OCI-LY1 (cell line): ENCODE measurements at regions not wholly inside any gene's neighbourhood (a gene's known extent, or its start where the extent isn't known, plus 50 kb on each side); places are given as distances from the start of the nearest gene placed in this dataset.

ENCODE experiments used
- H2AFZ ChIP-seq: fragments of 200-600 bp; sonication (generic), shearing (Covaris generic); 2 replicates; pipeline ENCODE4 v1.6.0; 2014; ENCODE audit warnings: antibody characterized with exemption, mild to moderate bottlenecking, low read length
- H3F3A ChIP-seq: fragments of 200-600 bp; sonication (generic), shearing (Covaris generic); 2 replicates; pipeline ENCODE4 v1.6.0; 2014; ENCODE audit warnings: mild to moderate bottlenecking, antibody characterized with exemption, low read length, moderate library complexity; ENCODE audit not compliant: insufficient read depth
- H3K27ac ChIP-seq: fragments of 200-600 bp; sonication (generic); 2 replicates; pipeline ENCODE4 v1.5.1; 2014; ENCODE audit warnings: low read length, mixed run types, mild to moderate bottlenecking, low read depth; ENCODE audit not compliant: poor library complexity, severe bottlenecking
- H3K27me3 ChIP-seq: fragments of 200-600 bp; sonication (generic); 2 replicates; pipeline ENCODE4 v1.6.0; 2014; ENCODE audit warnings: antibody characterized with exemption, mild to moderate bottlenecking, low read length, moderate library complexity; ENCODE audit not compliant: insufficient read depth
- H3K36me3 ChIP-seq: fragments of 200-600 bp; sonication (generic); 2 replicates; pipeline ENCODE4 v1.6.1; 2014; ENCODE audit warnings: mild to moderate bottlenecking, antibody characterized with exemption, low read length, moderate library complexity, mixed read lengths; ENCODE audit not compliant: insufficient read depth
- H3K4me1 ChIP-seq: fragments of 200-600 bp; sonication (generic); 2 replicates; pipeline ENCODE4 v1.5.1; 2014; ENCODE audit warnings: mild to moderate bottlenecking, low read length, moderate library complexity; ENCODE audit not compliant: insufficient read depth, severe bottlenecking
- H3K4me2 ChIP-seq: fragments of 200-600 bp; sonication (generic), shearing (Covaris generic); 2 replicates; pipeline ENCODE4 v1.6.1; 2014; ENCODE audit warnings: low read length
- H3K4me3 ChIP-seq: fragments of 200-600 bp; sonication (generic); 2 replicates; pipeline ENCODE4 v1.5.1; 2014; ENCODE audit warnings: low read length, low read depth, mild to moderate bottlenecking, mixed read lengths; ENCODE audit not compliant: poor library complexity, severe bottlenecking
- H3K79me2 ChIP-seq: fragments of 200-600 bp; shearing (Covaris generic); 2 replicates; pipeline ENCODE4 v1.6.1; 2016; ENCODE audit warnings: mixed run types, low read length, mixed read lengths; ENCODE audit not compliant: insufficient read depth
- H3K9ac ChIP-seq: fragments of 200-600 bp; sonication (generic), shearing (Covaris generic); 2 replicates; pipeline ENCODE4 v1.6.1; 2014; ENCODE audit warnings: mild to moderate bottlenecking, low read length, mixed read lengths
- H3K9me2 ChIP-seq: fragments of 200-600 bp; sonication (generic), shearing (Covaris generic); 2 replicates; pipeline ENCODE4 v1.6.1; 2014; ENCODE audit warnings: low read depth, mild to moderate bottlenecking, low read length, mixed read lengths
- H3K9me3 ChIP-seq: fragments of 200-600 bp; shearing (Covaris generic); 2 replicates; pipeline ENCODE4 v1.6.1; 2014; ENCODE audit warnings: low read length, mixed read lengths
- H4K20me1 ChIP-seq: fragments of 200-600 bp; sonication (generic), shearing (Covaris generic); 2 replicates; pipeline ENCODE4 v1.6.0; 2016; ENCODE audit warnings: mild to moderate bottlenecking, low read length; ENCODE audit not compliant: insufficient read depth
- CTCF ChIP-seq: fragments of 200-600 bp; sonication (generic), shearing (Covaris generic); IDR thresholded peaks from 2 replicates; pipeline ENCODE4 v1.5.1; 2017; ENCODE audit warnings: mild to moderate bottlenecking, antibody characterized with exemption, low read length, moderate library complexity, mixed read lengths
- EZH2 ChIP-seq: fragments of 200-600 bp; sonication (generic), shearing (Covaris generic); IDR thresholded peaks from 2 replicates; pipeline ENCODE4 v1.8.0; 2017; ENCODE audit warnings: borderline replicate concordance, mixed run types, mild to moderate bottlenecking, antibody characterized with exemption, low read length, moderate library complexity, mixed read lengths

- Histone ChIP-seq H3K27me3 (no peaks in the 10 kb centered on the region; the same call in 1 of the 2 replicates), H3K9me2 (no peaks in the 10 kb centered on the region), H3K4me3 (no peak overlapping the region), H3K9me3 (no peaks in the 10 kb centered on the region), H3K9ac (no peak overlapping the region), H3F3A (no peaks in the 10 kb centered on the region), H2AFZ (no peak overlapping the region), H3K27ac (no peak overlapping the region), H3K79me2 (no peaks in the 10 kb centered on the region), H3K4me1 (no peaks in the 10 kb centered on the region), H4K20me1 (no peaks in the 10 kb centered on the region), H3K4me2 (no peak overlapping the region), H3K36me3 (no peaks in the 10 kb centered on the region)
- TF ChIP-seq CTCF (no peak), EZH2 (no peak)
Measured at GRCh38 chr18:77573571-77573970, 323.9 kb downstream of the GALR1 start.

- Histone ChIP-seq H2AFZ (no peak overlapping the region), H3K9ac (no peak overlapping the region), H4K20me1 (no peaks in the 10 kb centered on the region), H3K36me3 (no peaks in the 10 kb centered on the region), H3K79me2 (no peaks in the 10 kb centered on the region), H3K9me3 (no peaks in the 10 kb centered on the region), H3F3A (no peaks in the 10 kb centered on the region), H3K27me3 (0 out of 2 replicates have a peak, but pooled peaks cover 4% of the 10 kb centered on the region), H3K4me3 (no peak overlapping the region), H3K27ac (no peak overlapping the region), H3K4me1 (no peaks in the 10 kb centered on the region), H3K4me2 (no peak overlapping the region), H3K9me2 (no peaks in the 10 kb centered on the region)
- TF ChIP-seq EZH2 (no peak), CTCF (no peak)
Measured at GRCh38 chr18:77590943-77591515, 341.4 kb downstream of the GALR1 start.

- no peak overlapping the region for H2AFZ ChIP-seq
- H3K27ac ChIP-seq = no peak overlapping the region
- no peaks in the 10 kb centered on the region for H3K79me2 ChIP-seq
- no peak overlapping the region for H3K4me3 ChIP-seq
- H3K4me2 ChIP-seq = no peak overlapping the region
- no peak overlapping the region for H3K9ac ChIP-seq
- H4K20me1 ChIP-seq = no peaks in the 10 kb centered on the region
- no peak for TF ChIP-seq EZH2
- no peak for TF ChIP-seq CTCF
- no peaks in the 10 kb centered on the region for H3K9me3 ChIP-seq
- H3F3A ChIP-seq = no peaks in the 10 kb centered on the region
- no peaks in the 10 kb centered on the region for H3K36me3 ChIP-seq
- H3K9me2 ChIP-seq = no peaks in the 10 kb centered on the region
- no peaks in the 10 kb centered on the region for H3K27me3 ChIP-seq
- no peaks in the 10 kb centered on the region for H3K4me1 ChIP-seq
Measured at GRCh38 chr18:77597726-77598125, 348.1 kb downstream of the GALR1 start.
